GM21367 (cell line): ENCODE measurements at regions not wholly inside any gene's neighbourhood (a gene's known extent, or its start where the extent isn't known, plus 50 kb on each side); places are given as distances from the start of the nearest gene placed in this dataset.

Experiments used
- ATAC-seq: cut with Tn5 transposase; IDR thresholded peaks from one replicate; pipeline ENCODE4 v1.9.1; 2021; ENCODE audit not compliant: unreplicated experiment

GRCh38 chr7:49344556-49344955 lies 420.2 kb downstream of the CDC14C start:
- no peak for ATAC-seq

GRCh38 chr7:49346195-49346899 lies 422.0 kb downstream of the CDC14C start:
- no peak for ATAC-seq

- no peak for ATAC-seq
These were observed 406.4 kb upstream of the VWC2 start for GRCh38 chr7:49367072-49367471.

- no peak for ATAC-seq
These were observed 401.7 kb upstream of the VWC2 start for GRCh38 chr7:49371771-49372170.

GRCh38 chr7:49376817-49377375 lies 396.5 kb upstream of the VWC2 start:
- ATAC-seq: no peak

- ATAC-seq: no peak
These were observed 386.6 kb upstream of the VWC2 start for GRCh38 chr7:49386792-49387191.

- no peak for ATAC-seq
These were observed 383.5 kb upstream of the VWC2 start for GRCh38 chr7:49389871-49390479.

- no peak for ATAC-seq
These were observed 377.2 kb upstream of the VWC2 start for GRCh38 chr7:49396229-49396628.

- no peak for ATAC-seq
These were observed 375.7 kb upstream of the VWC2 start for GRCh38 chr7:49397750-49398149.

GRCh38 chr7:49398236-49398635 lies 375.2 kb upstream of the VWC2 start:
- no peak for ATAC-seq

GRCh38 chr7:49398746-49399145 lies 374.7 kb upstream of the VWC2 start:
- no peak for ATAC-seq

GRCh38 chr7:49400891-49401550 lies 372.4 kb upstream of the VWC2 start:
- ATAC-seq: no peak

- no peak for ATAC-seq
These were observed 369.6 kb upstream of the VWC2 start for GRCh38 chr7:49403844-49404243.

GRCh38 chr7:49407205-49407604 lies 366.2 kb upstream of the VWC2 start:
- ATAC-seq: no peak

- no peak for ATAC-seq
These were observed 356.4 kb upstream of the VWC2 start for GRCh38 chr7:49417034-49417433.

- ATAC-seq: no peak
These were observed 354.5 kb upstream of the VWC2 start for GRCh38 chr7:49418963-49419362.

- no peak for ATAC-seq
These were observed 350.9 kb upstream of the VWC2 start for GRCh38 chr7:49422564-49422963.

GRCh38 chr7:49424109-49424508 lies 349.3 kb upstream of the VWC2 start:
- no peak for ATAC-seq

GRCh38 chr7:49425277-49425818 lies 348.1 kb upstream of the VWC2 start:
- ATAC-seq: no peak

- no peak for ATAC-seq
These were observed 341.2 kb upstream of the VWC2 start for GRCh38 chr7:49432254-49432653.

- ATAC-seq: no peak
These were observed 339.6 kb upstream of the VWC2 start for GRCh38 chr7:49433794-49434193.

- no peak for ATAC-seq
These were observed 338.6 kb upstream of the VWC2 start for GRCh38 chr7:49434846-49435245.
